HepG2 (cell line): ENCODE measurements at regions not wholly inside any gene's neighbourhood (a gene's known extent, or its start where the extent isn't known, plus 50 kb on each side); places are given as distances from the start of the nearest gene placed in this dataset.

Source experiments
- CHD4 ChIP-seq: fragments of 200-600 bp; sonication (generic); IDR thresholded peaks from 2 replicates; pipeline ENCODE4 v1.7.0; 2017; ENCODE audit warnings: mild to moderate bottlenecking, low read length, borderline replicate concordance
- ESRRA ChIP-seq: sonication (generic); formaldehyde crosslinking; IDR thresholded peaks from 2 replicates; pipeline ENCODE4 v1.5.1; 2020; ENCODE audit warnings: mild to moderate bottlenecking, low read depth, missing genetic modification reagents
- HMGA1 ChIP-seq: sonication (generic); formaldehyde crosslinking; conservative IDR thresholded peaks from 2 replicates; pipeline ENCODE4 v1.4.0; 2020; ENCODE audit warnings: missing genetic modification reagents
- NBN ChIP-seq: fragments of 450-650 bp; conservative IDR thresholded peaks from 2 replicates; pipeline ENCODE4 v1.6.1; 2017
- RBM22 ChIP-seq: fragments of 200-400 bp; formaldehyde crosslinking; optimal IDR thresholded peaks from 2 replicates; pipeline ENCODE3; 2017; ENCODE audit warnings: mild to moderate bottlenecking, low read length, moderate library complexity
- SETDB1 ChIP-seq: sonication (generic); formaldehyde crosslinking; IDR thresholded peaks from 2 replicates; pipeline ENCODE4 v1.5.1; 2020; ENCODE audit warnings: missing genetic modification reagents, mild to moderate bottlenecking, borderline replicate concordance
- ZNF160 ChIP-seq: sonication (generic); formaldehyde crosslinking; IDR thresholded peaks from 2 replicates; pipeline ENCODE4 v1.8.0; 2022; ENCODE audit warnings: mild to moderate bottlenecking, inconsistent platforms, missing genetic modification reagents
- ZNF317 ChIP-seq: sonication (generic); formaldehyde crosslinking; IDR thresholded peaks from 2 replicates; pipeline ENCODE4 v1.5.0; 2020; ENCODE audit warnings: mild to moderate bottlenecking, missing genetic modification reagents
- ZNF556 ChIP-seq: sonication (generic); formaldehyde crosslinking; IDR thresholded peaks from 2 replicates; pipeline ENCODE4 v1.4.0; 2020; ENCODE audit warnings: mild to moderate bottlenecking, missing genetic modification reagents, borderline replicate concordance
- TF ChIP-seq, protein P1 (sequence below): sonication (generic); formaldehyde crosslinking; IDR thresholded peaks from 2 replicates; pipeline ENCODE4 v1.5.1; 2020; ENCODE audit warnings: mild to moderate bottlenecking, missing genetic modification reagents, borderline replicate concordance
- TF ChIP-seq, protein P2 (sequence below): IDR thresholded peaks from 2 replicates; pipeline ENCODE4 v1.6.1; 2016; ENCODE audit warnings: low read depth, borderline replicate concordance

DNA sequence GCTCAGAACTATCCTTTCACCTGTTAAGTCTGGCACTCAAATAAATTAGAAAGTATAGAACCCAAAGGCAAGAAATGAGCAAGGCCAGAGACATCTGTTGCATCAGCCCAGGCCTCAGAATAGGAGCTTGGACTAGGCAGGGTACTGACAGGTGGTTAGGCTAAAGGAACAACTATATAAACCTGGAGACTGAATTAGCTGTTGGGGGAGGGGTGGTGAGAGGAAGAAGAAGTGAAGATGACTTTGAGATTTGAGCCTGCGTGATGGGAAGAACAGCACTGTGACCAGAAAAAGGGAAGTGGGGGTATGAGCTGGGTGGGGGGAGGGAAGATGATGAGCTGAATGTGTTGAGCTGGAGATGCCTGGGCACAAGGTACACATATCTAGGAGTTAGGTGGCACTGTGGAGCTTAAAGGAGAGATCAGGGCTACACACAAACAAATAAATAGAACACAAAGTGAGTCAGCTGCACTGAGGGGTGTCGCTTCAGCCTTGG, 244.7 kb downstream of the PTEN start (continued):
- TF ChIP-seq, protein P1, sequence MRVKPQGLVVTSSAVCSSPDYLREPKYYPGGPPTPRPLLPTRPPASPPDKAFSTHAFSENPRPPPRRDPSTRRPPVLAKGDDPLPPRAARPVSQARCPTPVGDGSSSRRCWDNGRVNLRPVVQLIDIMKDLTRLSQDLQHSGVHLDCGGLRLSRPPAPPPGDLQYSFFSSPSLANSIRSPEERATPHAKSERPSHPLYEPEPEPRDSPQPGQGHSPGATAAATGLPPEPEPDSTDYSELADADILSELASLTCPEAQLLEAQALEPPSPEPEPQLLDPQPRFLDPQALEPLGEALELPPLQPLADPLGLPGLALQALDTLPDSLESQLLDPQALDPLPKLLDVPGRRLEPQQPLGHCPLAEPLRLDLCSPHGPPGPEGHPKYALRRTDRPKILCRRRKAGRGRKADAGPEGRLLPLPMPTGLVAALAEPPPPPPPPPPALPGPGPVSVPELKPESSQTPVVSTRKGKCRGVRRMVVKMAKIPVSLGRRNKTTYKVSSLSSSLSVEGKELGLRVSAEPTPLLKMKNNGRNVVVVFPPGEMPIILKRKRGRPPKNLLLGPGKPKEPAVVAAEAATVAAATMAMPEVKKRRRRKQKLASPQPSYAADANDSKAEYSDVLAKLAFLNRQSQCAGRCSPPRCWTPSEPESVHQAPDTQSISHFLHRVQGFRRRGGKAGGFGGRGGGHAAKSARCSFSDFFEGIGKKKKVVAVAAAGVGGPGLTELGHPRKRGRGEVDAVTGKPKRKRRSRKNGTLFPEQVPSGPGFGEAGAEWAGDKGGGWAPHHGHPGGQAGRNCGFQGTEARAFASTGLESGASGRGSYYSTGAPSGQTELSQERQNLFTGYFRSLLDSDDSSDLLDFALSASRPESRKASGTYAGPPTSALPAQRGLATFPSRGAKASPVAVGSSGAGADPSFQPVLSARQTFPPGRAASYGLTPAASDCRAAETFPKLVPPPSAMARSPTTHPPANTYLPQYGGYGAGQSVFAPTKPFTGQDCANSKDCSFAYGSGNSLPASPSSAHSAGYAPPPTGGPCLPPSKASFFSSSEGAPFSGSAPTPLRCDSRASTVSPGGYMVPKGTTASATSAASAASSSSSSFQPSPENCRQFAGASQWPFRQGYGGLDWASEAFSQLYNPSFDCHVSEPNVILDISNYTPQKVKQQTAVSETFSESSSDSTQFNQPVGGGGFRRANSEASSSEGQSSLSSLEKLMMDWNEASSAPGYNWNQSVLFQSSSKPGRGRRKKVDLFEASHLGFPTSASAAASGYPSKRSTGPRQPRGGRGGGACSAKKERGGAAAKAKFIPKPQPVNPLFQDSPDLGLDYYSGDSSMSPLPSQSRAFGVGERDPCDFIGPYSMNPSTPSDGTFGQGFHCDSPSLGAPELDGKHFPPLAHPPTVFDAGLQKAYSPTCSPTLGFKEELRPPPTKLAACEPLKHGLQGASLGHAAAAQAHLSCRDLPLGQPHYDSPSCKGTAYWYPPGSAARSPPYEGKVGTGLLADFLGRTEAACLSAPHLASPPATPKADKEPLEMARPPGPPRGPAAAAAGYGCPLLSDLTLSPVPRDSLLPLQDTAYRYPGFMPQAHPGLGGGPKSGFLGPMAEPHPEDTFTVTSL: no peak
- TF ChIP-seq ZNF160 (CRISPR knock-in tag) (no peak), SETDB1 (CRISPR knock-in tag) (no peak), NBN (no peak), CHD4 (no peak), ZNF556 (CRISPR knock-in tag) (no peak), HMGA1 (CRISPR knock-in tag) (no peak), RBM22 (no peak), ESRRA (CRISPR knock-in tag) (no peak), ZNF317 (no peak)
- TF ChIP-seq, protein P2, sequence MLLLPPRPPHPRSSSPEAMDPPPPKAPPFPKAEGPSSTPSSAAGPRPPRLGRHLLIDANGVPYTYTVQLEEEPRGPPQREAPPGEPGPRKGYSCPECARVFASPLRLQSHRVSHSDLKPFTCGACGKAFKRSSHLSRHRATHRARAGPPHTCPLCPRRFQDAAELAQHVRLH: no peak
